ENCODE measurements at regions not wholly inside any gene's neighbourhood (a gene's known extent, or its start where the extent isn't known, plus 50 kb on each side); places are given as distances from the start of the nearest gene placed in this dataset.
A peak's percentile ranks its signal among the peaks of the same experiment; 100 is the strongest.
"Not testable (repeated sequence)": the region's sequence is repeated elsewhere in the genome, so short reads cannot be mapped to it uniquely, and the experiment has no call there.

- no peak for TF ChIP-seq ZFX (IDR thresholded peaks at IDR 0.05; ENCODE audit: borderline replicate concordance)
- no peak overlapping the region for H3K27ac ChIP-seq
Measured at GRCh38 chrX:66961665-66962064, 322.8 kb upstream of the EDA2R start.

GRCh38 chrX:66931713-66932112, 292.8 kb upstream of the EDA2R start:
- no peak overlapping the region for H3K27ac ChIP-seq

GRCh38 chrX:66930516-66930915, 291.6 kb upstream of the EDA2R start:
- H3K27ac ChIP-seq: not testable (repeated sequence)

More at GRCh38 chrX:66931713-66932112, 292.8 kb upstream of the EDA2R start:
- no peak for TF ChIP-seq CTCF (IDR thresholded peaks at IDR 0.05)
- no peak for TF ChIP-seq ZFX (IDR thresholded peaks at IDR 0.05; ENCODE audit: borderline replicate concordance)

GRCh38 chrX:66920296-66920695, 281.4 kb upstream of the EDA2R start:
- no peak for TF ChIP-seq ZFX (IDR thresholded peaks at IDR 0.05; ENCODE audit: borderline replicate concordance)
- no peak for TF ChIP-seq CTCF (IDR thresholded peaks at IDR 0.05)
- peak overlapping the region; percentile 66 for H3K27ac ChIP-seq

GRCh38 chrX:66919280-66919832, 280.5 kb upstream of the EDA2R start:
- TF ChIP-seq CTCF (IDR thresholded peaks at IDR 0.05) (no peak), ZFX (IDR thresholded peaks at IDR 0.05; ENCODE audit: borderline replicate concordance) (no peak)
- peak overlapping the region; percentile 66 for H3K27ac ChIP-seq

- H3K27ac ChIP-seq: peak overlapping the region; percentile 66
- TF ChIP-seq CTCF (IDR thresholded peaks at IDR 0.05) (no peak), ZFX (IDR thresholded peaks at IDR 0.05; ENCODE audit: borderline replicate concordance) (no peak)
Measured at GRCh38 chrX:66918511-66918910, 279.6 kb upstream of the EDA2R start.

GRCh38 chrX:66915893-66916292, 277.0 kb upstream of the EDA2R start:
- H3K27ac ChIP-seq: no peak overlapping the region
- TF ChIP-seq ZFX (IDR thresholded peaks at IDR 0.05; ENCODE audit: borderline replicate concordance) (no peak), CTCF (IDR thresholded peaks at IDR 0.05) (no peak)

- TF ChIP-seq ZFX (IDR thresholded peaks at IDR 0.05; ENCODE audit: borderline replicate concordance) (no peak), CTCF (IDR thresholded peaks at IDR 0.05) (no peak)
- no peak overlapping the region for H3K27ac ChIP-seq
Measured at GRCh38 chrX:66914080-66914479, 275.2 kb upstream of the EDA2R start.
